H1 (cell line): ENCODE measurements at regions not wholly inside any gene's neighbourhood (a gene's known extent, or its start where the extent isn't known, plus 50 kb on each side); places are given as distances from the start of the nearest gene placed in this dataset.
"Not testable (repeated sequence)": the region's sequence is repeated elsewhere in the genome, so short reads cannot be mapped to it uniquely, and the experiment has no call there.

Experiments
- CTCF ChIA-PET: fragments of 300-600 bp; sonication (Branson Sonifier 250); formaldehyde crosslinking; loops from one replicate; lab custom pipeline; 2021; ENCODE audit not compliant: partially characterized antibody; lab: Charles Lee
- POLR2A ChIA-PET: fragments of 300-600 bp; sonication (Branson Sonifier 250); formaldehyde crosslinking; loops from one replicate; lab custom pipeline; 2021; ENCODE audit warnings: inconsistent platforms; ENCODE audit not compliant: partially characterized antibody; lab: Charles Lee
- DNase-seq, 2 experiments: peaks; one replicate each; pipeline versions ENCODE4 v3.0.0 to v3.0.0-alpha.2; 2010 to 2022; ENCODE audit warnings: low spot score in 2 of 2, low read depth in 1 of 2, mixed read lengths in 1 of 2
- FAIRE-seq: peaks from 2 replicates; lab custom pipeline; 2011; peaks lifted over from hg19 to GRCh38; lab: Jason Lieb, UNC
- H2AFZ ChIP-seq: 2 replicates; pipeline ENCODE4 v1.8.1; 2012; ENCODE audit warnings: low read length, inconsistent platforms
- H2AK5ac ChIP-seq: 2 replicates; pipeline ENCODE4 v1.6.1; 2013; ENCODE audit warnings: low read depth, low read length
- H2BK120ac ChIP-seq: replicated peaks from 2 replicates; pipeline ENCODE3; 2013; ENCODE audit warnings: low read depth, low read length, inconsistent platforms
- H2BK12ac ChIP-seq: 2 replicates; pipeline ENCODE4 v1.6.1; 2013; ENCODE audit warnings: low read depth, low read length
- H2BK15ac ChIP-seq: 2 replicates; pipeline ENCODE4 v1.6.1; 2013; ENCODE audit warnings: low read length
- H2BK20ac ChIP-seq: 2 replicates; pipeline ENCODE4 v1.6.1; 2013; ENCODE audit warnings: low read length
- H2BK5ac ChIP-seq: 2 replicates; pipeline ENCODE4 v1.6.1; 2013; ENCODE audit warnings: low read depth, low read length
- H3K14ac ChIP-seq: 2 replicates; pipeline ENCODE4 v1.6.1; 2013; ENCODE audit warnings: inconsistent platforms; ENCODE audit not compliant: insufficient read length
- H3K18ac ChIP-seq: 2 replicates; pipeline ENCODE4 v1.6.1; 2013; ENCODE audit warnings: low read length; ENCODE audit errors: extremely low read depth
- H3K23ac ChIP-seq: 2 replicates; pipeline ENCODE4 v1.6.1; 2013; ENCODE audit warnings: inconsistent platforms; ENCODE audit not compliant: insufficient read length
- H3K23me2 ChIP-seq: 2 replicates; pipeline ENCODE4 v1.6.1; 2013; ENCODE audit warnings: low read depth, low read length
- H3K27ac ChIP-seq: 2 replicates; pipeline ENCODE4 v1.6.1; 2011; ENCODE audit warnings: low read depth, low read length, inconsistent platforms
- H3K27me3 ChIP-seq, 4 experiments: replicated peaks in 1 of 4; 1 replicate in 1 of 4; 2 replicates in 3 of 4; pipeline versions ENCODE4 v1.6.1 to v1.8.1; 2011 to 2013; ENCODE audit warnings: low read length in 3 of 4, mild to moderate bottlenecking in 3 of 4, inconsistent platforms in 2 of 4, mixed read lengths in 2 of 4, moderate library complexity in 1 of 4; ENCODE audit not compliant: control insufficient read depth in 3 of 4, insufficient read depth in 3 of 4; ENCODE audit errors: extremely low read depth in 1 of 4
- H3K36me3 ChIP-seq, 4 experiments: 2 replicates each; pipeline versions ENCODE4 v1.6.1 to v1.8.1; 2011 to 2013; ENCODE audit warnings: mild to moderate bottlenecking in 4 of 4, low read length in 3 of 4, moderate library complexity in 2 of 4, control low read depth in 1 of 4, inconsistent platforms in 1 of 4; ENCODE audit not compliant: insufficient read depth in 4 of 4, control insufficient read depth in 2 of 4
- H3K4ac ChIP-seq: replicated peaks from 2 replicates; pipeline ENCODE3; 2013; ENCODE audit warnings: low read length, low read depth, mixed read lengths, inconsistent platforms; ENCODE audit not compliant: insufficient read length
- H3K4me1 ChIP-seq, 4 experiments: replicated peaks in 1 of 4; 1 replicate in 1 of 4; 2 replicates in 3 of 4; pipeline versions ENCODE4 v1.6.1 to v1.8.1; 2011 to 2013; ENCODE audit warnings: low read length in 3 of 4, inconsistent platforms in 2 of 4, mixed read lengths in 1 of 4; ENCODE audit not compliant: insufficient read depth in 4 of 4, control insufficient read depth in 3 of 4
- H3K4me2 ChIP-seq, 2 experiments: 2 replicates each; pipeline versions ENCODE4 v1.6.1 to v1.8.1; 2011 to 2013; ENCODE audit warnings: low read depth in 2 of 2, low read length in 2 of 2, control low read depth in 1 of 2, inconsistent platforms in 1 of 2, mild to moderate bottlenecking in 1 of 2; ENCODE audit not compliant: insufficient read depth in 1 of 2
- H3K4me3 ChIP-seq, 4 experiments: fragments of 200-600, 300-600 bp in 1 of 4; sonication (generic), shearing (Covaris generic), sonication (Bioruptor Twin) in 1 of 4; 2 replicates each; pipeline versions ENCODE4 v1.5.1 to v1.8.1; 2011 to 2016; ENCODE audit warnings: low read length in 4 of 4, low read depth in 3 of 4, control low read depth in 2 of 4, inconsistent platforms in 2 of 4, mild to moderate bottlenecking in 2 of 4, mixed read lengths in 1 of 4, moderate library complexity in 1 of 4; ENCODE audit not compliant: insufficient read depth in 2 of 4; ENCODE audit errors: extremely low read depth in 1 of 4
- H3K56ac ChIP-seq: replicated peaks from 2 replicates; pipeline ENCODE3; 2013; ENCODE audit warnings: low read depth, mild to moderate bottlenecking, mixed read lengths, low read length, inconsistent platforms; ENCODE audit not compliant: insufficient read length
- H3K79me1 ChIP-seq: 2 replicates; pipeline ENCODE4 v1.6.1; 2013; ENCODE audit warnings: low read depth, low read length, control low read depth
- H3K79me2 ChIP-seq, 2 experiments: 2 replicates each; pipeline versions ENCODE4 v1.6.1 to v1.8.1; 2012 to 2013; ENCODE audit warnings: low read length in 2 of 2, mild to moderate bottlenecking in 2 of 2, inconsistent platforms in 1 of 2; ENCODE audit not compliant: insufficient read depth in 2 of 2, control insufficient read depth in 1 of 2
- H3K9ac ChIP-seq, 4 experiments: replicated peaks in 1 of 4; 1 replicate in 1 of 4; 2 replicates in 3 of 4; pipeline versions ENCODE4 v1.6.1 to v1.8.1; 2011 to 2013; ENCODE audit warnings: low read depth in 3 of 4, low read length in 3 of 4, control low read depth in 2 of 4, mild to moderate bottlenecking in 2 of 4, moderate library complexity in 2 of 4, inconsistent platforms in 1 of 4; ENCODE audit errors: extremely low read depth in 1 of 4
- H3K9me3 ChIP-seq, 2 experiments: 2 replicates each; pipeline versions ENCODE4 v1.6.1 to v1.8.1; 2012 to 2013; ENCODE audit warnings: mild to moderate bottlenecking in 2 of 2, moderate library complexity in 2 of 2, control low read depth in 1 of 2, inconsistent platforms in 1 of 2, low read depth in 1 of 2, low read length in 1 of 2, mixed read lengths in 1 of 2; ENCODE audit not compliant: insufficient read depth in 2 of 2
- H4K20me1 ChIP-seq, 2 experiments: replicated peaks in 1 of 2; 2 replicates each; pipeline versions ENCODE3 to v1.8.1; 2011 to 2013; ENCODE audit warnings: inconsistent platforms in 2 of 2, low read length in 2 of 2, mild to moderate bottlenecking in 1 of 2; ENCODE audit not compliant: insufficient read depth in 2 of 2, control insufficient read depth in 1 of 2
- H4K5ac ChIP-seq: 2 replicates; pipeline ENCODE4 v1.6.1; 2013; ENCODE audit warnings: low read length, low read depth, mixed read lengths, inconsistent platforms; ENCODE audit not compliant: insufficient read length
- H4K8ac ChIP-seq: 2 replicates; pipeline ENCODE4 v1.8.0; 2013; ENCODE audit warnings: mild to moderate bottlenecking, moderate library complexity, low read length, inconsistent platforms; ENCODE audit not compliant: insufficient read depth; ENCODE audit errors: extremely low read depth
- H4K91ac ChIP-seq: replicated peaks from 2 replicates; pipeline ENCODE3; 2013; ENCODE audit warnings: low read length, mixed read lengths, inconsistent platforms; ENCODE audit not compliant: insufficient read length
- TAF1 ChIP-seq: IDR thresholded peaks from 2 replicates; pipeline ENCODE4 v1.6.1; 2011; ENCODE audit warnings: mild to moderate bottlenecking, low read depth, low read length
- USF2 ChIP-seq: IDR thresholded peaks from 2 replicates; pipeline ENCODE4 v1.6.1; 2011; ENCODE audit warnings: low read length, improper control_type of control experiment
- WGBS, 2 experiments: shearing (Covaris generic) in 1 of 2; methylation state at CpG; one replicate each; pipeline versions ENCODE4 v1.1.6 to v1.1.7; 2013 to 2015; ENCODE audit warnings: low lambda C conversion rate in 2 of 2, mixed read lengths in 2 of 2, inconsistent platforms in 1 of 2, low coverage in 1 of 2, missing lambda C conversion rate in 1 of 2; ENCODE audit not compliant: insufficient replicate concordance in 2 of 2, insufficient coverage in 1 of 2, insufficient read length in 1 of 2; ENCODE audit errors: extremely low coverage in 1 of 2, missing lambda C conversion rate in 1 of 2; 5-methylcytosine and 5-hydroxymethylcytosine counted together

GRCh38 chr16:21520134-21521047 lies 79.0 kb upstream of the METTL9 start (continued):
- peak; percentile 60; the same call in 1 of the 2 replicates for TF ChIP-seq USF2
- peak; percentile 74 for TF ChIP-seq TAF1

DNA sequence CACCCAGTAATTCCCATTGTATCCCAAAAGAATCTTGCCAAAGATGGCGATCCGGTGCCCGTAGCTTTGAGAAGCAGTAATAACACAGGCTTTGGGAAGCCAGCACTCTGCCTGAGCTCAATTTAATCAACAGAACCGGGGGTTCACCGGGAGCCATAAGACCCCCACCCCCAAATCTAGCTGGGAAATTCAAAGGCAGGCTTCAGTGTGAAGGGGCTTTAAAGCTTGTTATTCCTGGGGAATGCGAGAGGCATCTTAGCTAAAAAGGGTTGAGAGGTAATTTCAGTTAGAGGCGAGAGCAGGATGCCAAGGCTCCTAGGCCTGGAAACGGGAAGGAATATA lies 78.4 kb upstream of the METTL9 start:
- CTCF ChIA-PET = not testable (repeated sequence)

More for the DNA sequence above, 78.4 kb upstream of the METTL9 start:
- H3K36me3 ChIP-seq, H3K27me3 ChIP-seq, H3K56ac ChIP-seq, H3K23ac ChIP-seq, H4K91ac ChIP-seq, H2AFZ ChIP-seq, H2BK15ac ChIP-seq, FAIRE-seq, H3K9me3 ChIP-seq, H3K23me2 ChIP-seq, H4K20me1 ChIP-seq, H2BK12ac ChIP-seq, H2BK120ac ChIP-seq, H2BK20ac ChIP-seq, H2AK5ac ChIP-seq, H3K4ac ChIP-seq, DNase-seq, H3K14ac ChIP-seq, H3K79me1 ChIP-seq, H4K5ac ChIP-seq: not testable (repeated sequence)
- H2BK5ac ChIP-seq = peak overlapping the region; percentile 60; the same call in 1 of the 2 replicates
- H3K18ac ChIP-seq = 0 out of 2 replicates have a peak overlapping the region, but pooled peaks have one; percentile 6
- peak overlapping the region; percentile 27 to 79 (median 36); a peak in 7 of 8 replicates for H3K4me3 ChIP-seq
- H4K8ac ChIP-seq = peak overlapping the region; percentile 71; the same call in 1 of the 2 replicates
- H3K4me2 ChIP-seq = peak overlapping the region; percentile 59 to 68
- peaks cover 4 to 21% (median 14%) of the 10 kb centered on the region in 4 experiments for H3K4me1 ChIP-seq
- POLR2A ChIA-PET = interaction anchor here (3.9 kb wide), 1 partner anchor 11 kb away, joined by 11 read pairs; no protein-coding TSS in a partner anchor
- H3K9ac ChIP-seq = peak overlapping the region in 2 of 4 experiments; percentile 46 to 72; a peak in 5 of 7 replicates
- WGBS, 2 experiments = 6% methylated on average over 8 of the region's 8 CpGs; no CpG with 5 or more reads in 1 of the 2 experiments
- peak overlapping the region; percentile 84 for H3K27ac ChIP-seq
- peaks cover 10 to 31% of the 10 kb centered on the region in 2 experiments for H3K79me2 ChIP-seq
